22Rv1 (cell line): ENCODE measurements at regions not wholly inside any gene's neighbourhood (a gene's known extent, or its start where the extent isn't known, plus 50 kb on each side); places are given as distances from the start of the nearest gene placed in this dataset.

ENCODE experiments used
- H3K27ac ChIP-seq: fragments of 450-650 bp; 2 replicates; pipeline ENCODE4 v1.5.1; 2017
- CTCF ChIP-seq: fragments of 450-650 bp; IDR thresholded peaks from 2 replicates; pipeline ENCODE4 v1.5.1; 2017; ENCODE audit warnings: mild to moderate bottlenecking
- ZFX ChIP-seq: fragments of 450-650 bp; IDR thresholded peaks from 2 replicates; pipeline ENCODE4 v1.6.1; 2017; ENCODE audit warnings: antibody characterized with exemption, borderline replicate concordance

GRCh38 chr3:78360849-78361248 is 1321.0 kb downstream of the ROBO2 start:
- H3K27ac ChIP-seq = no peak overlapping the region
- TF ChIP-seq ZFX (no peak), CTCF (no peak)

DNA sequence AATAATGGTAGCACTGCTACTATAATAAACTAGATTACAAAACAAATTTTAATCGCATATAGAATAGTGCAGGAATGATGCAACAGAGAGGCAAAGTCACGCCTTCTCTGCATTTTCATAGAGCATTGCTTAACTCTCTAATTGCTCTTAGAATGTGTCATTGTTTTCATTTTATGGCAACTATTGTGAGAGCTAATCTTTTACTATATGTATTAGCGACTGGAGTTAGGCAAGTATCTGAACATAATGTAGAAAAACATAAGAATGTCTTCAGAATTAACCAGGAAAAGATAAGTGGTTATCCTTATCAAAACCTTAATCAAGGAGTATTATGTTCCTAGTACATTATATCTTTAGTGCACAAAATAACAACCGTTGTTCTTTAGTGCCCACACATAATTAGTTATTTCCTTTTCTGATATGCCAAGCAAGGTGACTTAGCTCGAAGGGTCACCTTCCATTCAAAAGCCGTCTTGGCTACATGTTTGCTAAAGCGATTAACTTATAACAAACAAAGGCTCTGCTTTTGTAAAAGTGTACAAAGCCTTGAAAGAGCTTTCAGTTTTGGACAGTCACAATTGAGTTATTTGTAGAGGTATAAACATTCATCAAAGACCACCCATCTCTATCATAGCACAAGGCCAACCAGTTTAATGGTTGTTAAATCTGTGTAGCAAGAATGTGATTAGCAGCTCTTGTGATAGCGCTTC is 1328.9 kb downstream of the ROBO2 start:
- no peak overlapping the region for H3K27ac ChIP-seq

GRCh38 chr3:78390221-78390620 is 1350.3 kb downstream of the ROBO2 start:
- H3K27ac ChIP-seq = no peak overlapping the region
- TF ChIP-seq ZFX (no peak), CTCF (no peak)

More for the DNA sequence above, 1328.9 kb downstream of the ROBO2 start:
- TF ChIP-seq CTCF (no peak), ZFX (no peak)

DNA sequence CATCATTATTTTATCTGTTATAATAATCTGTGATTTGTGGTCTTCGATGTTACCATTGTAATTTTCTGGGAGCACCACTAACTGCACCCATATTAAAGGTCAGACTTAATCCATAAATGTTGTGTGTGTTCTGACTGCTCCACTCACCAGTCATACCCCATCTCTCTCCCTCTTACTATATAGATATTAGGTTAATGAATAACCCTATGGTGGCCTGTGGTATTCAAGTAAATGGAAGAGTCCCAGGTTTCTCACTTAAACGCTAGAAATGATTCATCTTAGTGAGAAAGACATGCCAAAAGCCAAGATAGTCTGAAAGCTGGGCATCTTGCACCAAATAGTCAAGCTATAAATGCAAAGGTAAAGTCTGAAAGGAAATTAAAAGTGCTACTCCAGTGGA is 1358.5 kb downstream of the ROBO2 start:
- no peak overlapping the region for H3K27ac ChIP-seq
- TF ChIP-seq ZFX (no peak), CTCF (no peak)

DNA sequence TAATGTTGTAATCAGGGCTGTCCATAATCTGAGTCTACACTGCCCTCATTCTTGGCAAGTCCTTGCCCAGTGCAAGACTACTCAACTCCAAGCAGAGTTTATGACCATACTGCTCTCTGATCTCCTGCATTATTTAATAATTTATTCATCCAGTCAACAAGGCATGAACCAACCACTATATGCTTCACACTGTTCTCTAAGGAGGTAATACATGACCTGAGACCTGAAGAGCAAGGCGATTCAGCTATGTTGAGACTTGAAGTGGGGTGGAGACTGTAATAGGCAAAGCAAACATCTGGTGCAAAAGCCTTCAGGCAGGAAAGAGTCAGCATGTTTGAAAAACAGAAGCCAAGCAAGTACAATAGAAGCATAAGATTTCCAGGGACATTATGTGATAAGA is 1362.8 kb downstream of the ROBO2 start:
- H3K27ac ChIP-seq = no peak overlapping the region
- no peak for TF ChIP-seq CTCF
- no peak for TF ChIP-seq ZFX

DNA sequence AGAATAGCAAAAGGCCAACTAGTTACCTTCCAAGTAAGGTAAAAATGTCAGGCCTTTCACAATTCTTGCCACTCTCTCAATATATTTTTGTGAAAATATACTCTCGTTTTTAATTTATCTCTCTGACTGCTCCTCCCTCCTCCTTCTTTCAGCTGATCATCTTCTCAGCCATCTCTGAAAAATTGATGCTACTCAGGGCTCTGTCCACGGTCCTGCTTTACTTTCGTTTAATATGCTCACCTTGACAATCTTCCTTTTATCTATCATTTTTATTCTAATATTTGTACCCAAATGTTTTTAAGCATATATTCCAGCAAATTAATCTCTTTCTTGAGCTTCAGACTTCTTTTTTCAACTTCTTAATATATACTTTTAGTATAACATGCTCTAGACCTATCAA is 1362.1 kb downstream of the ROBO1 start:
- TF ChIP-seq ZFX = no peak
- TF ChIP-seq CTCF = no peak
- no peak overlapping the region for H3K27ac ChIP-seq

GRCh38 chr3:78406396-78406795 is 1361.4 kb downstream of the ROBO1 start:
- no peak overlapping the region for H3K27ac ChIP-seq
- TF ChIP-seq CTCF (no peak), ZFX (no peak)
